Nephron (organoid): ENCODE measurements at regions not wholly inside any gene's neighbourhood (a gene's known extent, or its start where the extent isn't known, plus 50 kb on each side); places are given as distances from the start of the nearest gene placed in this dataset.

Experiments
- H3K27ac Mint-ChIP-seq, 3 experiments: 2 replicates each; pipeline ENCODE4 v1.8.0; 2020; ENCODE audit warnings: mixed read lengths in 3 of 3, mild to moderate bottlenecking in 2 of 3, moderate library complexity in 1 of 3
- H3K27me3 Mint-ChIP-seq: 2 replicates; pipeline ENCODE4 v1.8.0; 2021; ENCODE audit warnings: low read depth, mild to moderate bottlenecking, moderate library complexity, mixed read lengths
- H3K36me3 Mint-ChIP-seq: 2 replicates; pipeline ENCODE4 v1.8.0; 2020; ENCODE audit warnings: low read depth, mixed read lengths
- H3K4me1 Mint-ChIP-seq: 2 replicates; pipeline ENCODE4 v1.8.0; 2020; ENCODE audit warnings: mixed read lengths
- H3K4me3 Mint-ChIP-seq, 3 experiments: 2 replicates each; pipeline ENCODE4 v1.8.0; 2020; ENCODE audit warnings: mild to moderate bottlenecking in 3 of 3, mixed read lengths in 3 of 3, moderate library complexity in 2 of 3
- H3K9me3 Mint-ChIP-seq: 2 replicates; pipeline ENCODE4 v1.8.0; 2020; ENCODE audit warnings: mixed read lengths
- CTCF ChIP-seq, 3 experiments: fragments of 200-600 bp; sonication (generic); IDR thresholded peaks; one replicate each; pipeline ENCODE4 v1.5.0; 2021; ENCODE audit warnings: antibody characterized with exemption in 3 of 3; ENCODE audit not compliant: unreplicated experiment in 3 of 3

GRCh38 chr1:82400521-82400920 is 599.8 kb downstream of the ADGRL2 start:
- H3K36me3 Mint-ChIP-seq = no peaks in the 10 kb centered on the region
- no peak for TF ChIP-seq CTCF (IDR thresholded peaks at IDR 0.05; ENCODE audit: unreplicated experiment in 3 of 3)
- no peaks in the 10 kb centered on the region for H3K9me3 Mint-ChIP-seq
- H3K4me3 Mint-ChIP-seq = no peak overlapping the region
- H3K27ac Mint-ChIP-seq = no peak overlapping the region
- no peaks in the 10 kb centered on the region for H3K27me3 Mint-ChIP-seq
- H3K4me1 Mint-ChIP-seq = peaks cover 8% of the 10 kb centered on the region

GRCh38 chr1:82399093-82399492 is 598.4 kb downstream of the ADGRL2 start:
- Mint-ChIP-seq H3K9me3 (no peaks in the 10 kb centered on the region), H3K36me3 (no peaks in the 10 kb centered on the region), H3K27me3 (no peaks in the 10 kb centered on the region), H3K4me3 (no peak overlapping the region), H3K27ac (peak overlapping the region in 1 of 3 experiments; percentile 37), H3K4me1 (peaks cover 8% of the 10 kb centered on the region)
- TF ChIP-seq CTCF (IDR thresholded peaks at IDR 0.05; ENCODE audit: unreplicated experiment in 3 of 3) = no peak

GRCh38 chr1:82398357-82398756 is 597.6 kb downstream of the ADGRL2 start:
- Mint-ChIP-seq H3K36me3 (no peaks in the 10 kb centered on the region), H3K27ac (peak overlapping the region in 1 of 3 experiments; percentile 37), H3K9me3 (no peaks in the 10 kb centered on the region), H3K4me3 (no peak overlapping the region), H3K27me3 (no peaks in the 10 kb centered on the region), H3K4me1 (peaks cover 8% of the 10 kb centered on the region)
- TF ChIP-seq CTCF (IDR thresholded peaks at IDR 0.05; ENCODE audit: unreplicated experiment in 3 of 3) = no peak

GRCh38 chr1:82395440-82395839 is 594.7 kb downstream of the ADGRL2 start:
- no peaks in the 10 kb centered on the region for H3K36me3 Mint-ChIP-seq
- H3K4me3 Mint-ChIP-seq = no peak overlapping the region
- H3K4me1 Mint-ChIP-seq = peaks cover 8% of the 10 kb centered on the region

GRCh38 chr1:82392946-82393345 is 592.2 kb downstream of the ADGRL2 start:
- Mint-ChIP-seq H3K4me1 (peaks cover 12% of the 10 kb centered on the region), H3K4me3 (no peak overlapping the region), H3K9me3 (no peaks in the 10 kb centered on the region), H3K27ac (no peak overlapping the region), H3K36me3 (no peaks in the 10 kb centered on the region), H3K27me3 (no peaks in the 10 kb centered on the region)
- no peak for TF ChIP-seq CTCF (IDR thresholded peaks at IDR 0.05; ENCODE audit: unreplicated experiment in 3 of 3)

More at GRCh38 chr1:82395440-82395839, 594.7 kb downstream of the ADGRL2 start:
- H3K9me3 Mint-ChIP-seq = no peaks in the 10 kb centered on the region
- H3K27ac Mint-ChIP-seq = peak overlapping the region in 2 of 3 experiments; percentile 38 to 69
- TF ChIP-seq CTCF (IDR thresholded peaks at IDR 0.05; ENCODE audit: unreplicated experiment in 3 of 3) = no peak
- no peaks in the 10 kb centered on the region for H3K27me3 Mint-ChIP-seq

- no peak for TF ChIP-seq CTCF (IDR thresholded peaks at IDR 0.05; ENCODE audit: unreplicated experiment in 3 of 3)
- H3K36me3 Mint-ChIP-seq = no peaks in the 10 kb centered on the region
Observed at GRCh38 chr1:82392513-82392912, 591.8 kb downstream of the ADGRL2 start.

More at GRCh38 chr1:82392513-82392912, 591.8 kb downstream of the ADGRL2 start:
- H3K9me3 Mint-ChIP-seq = no peaks in the 10 kb centered on the region
- H3K27me3 Mint-ChIP-seq = no peaks in the 10 kb centered on the region
- no peak overlapping the region for H3K27ac Mint-ChIP-seq
- H3K4me3 Mint-ChIP-seq = no peak overlapping the region
- peaks cover 12% of the 10 kb centered on the region for H3K4me1 Mint-ChIP-seq
